Osteocyte (in vitro differentiated cells): ENCODE measurements at regions not wholly inside any gene's neighbourhood (a gene's known extent, or its start where the extent isn't known, plus 50 kb on each side); places are given as distances from the start of the nearest gene placed in this dataset.

Experiments used
- DNase-seq: peaks from one replicate; pipeline ENCODE4 v3.0.0; 2021; ENCODE audit warnings: mixed read lengths; ENCODE audit not compliant: unreplicated experiment; ENCODE audit errors: extremely low spot score
- H3K27ac Mint-ChIP-seq: one replicate; pipeline ENCODE4 v1.8.0; 2021; ENCODE audit warnings: mild to moderate bottlenecking, mixed read lengths; ENCODE audit not compliant: unreplicated experiment
- H3K27me3 Mint-ChIP-seq: one replicate; pipeline ENCODE4 v1.8.0; 2021; ENCODE audit warnings: mixed read lengths; ENCODE audit not compliant: unreplicated experiment
- H3K36me3 Mint-ChIP-seq: one replicate; pipeline ENCODE4 v1.8.0; 2021; ENCODE audit warnings: mixed read lengths; ENCODE audit not compliant: unreplicated experiment
- H3K4me1 Mint-ChIP-seq: one replicate; pipeline ENCODE4 v1.8.0; 2021; ENCODE audit warnings: mixed read lengths; ENCODE audit not compliant: unreplicated experiment
- H3K4me3 Mint-ChIP-seq: one replicate; pipeline ENCODE4 v1.8.0; 2021; ENCODE audit warnings: mild to moderate bottlenecking, moderate library complexity, mixed read lengths; ENCODE audit not compliant: unreplicated experiment
- H3K9me3 Mint-ChIP-seq: one replicate; pipeline ENCODE4 v1.8.0; 2021; ENCODE audit warnings: mixed read lengths; ENCODE audit not compliant: unreplicated experiment
- TF ChIP-seq, protein P1 (sequence below): fragments of 200-600 bp; sonication (generic); IDR thresholded peaks from 2 replicates; pipeline ENCODE4 v1.5.0; 2021; ENCODE audit warnings: antibody characterized with exemption, mild to moderate bottlenecking, moderate library complexity

DNA sequence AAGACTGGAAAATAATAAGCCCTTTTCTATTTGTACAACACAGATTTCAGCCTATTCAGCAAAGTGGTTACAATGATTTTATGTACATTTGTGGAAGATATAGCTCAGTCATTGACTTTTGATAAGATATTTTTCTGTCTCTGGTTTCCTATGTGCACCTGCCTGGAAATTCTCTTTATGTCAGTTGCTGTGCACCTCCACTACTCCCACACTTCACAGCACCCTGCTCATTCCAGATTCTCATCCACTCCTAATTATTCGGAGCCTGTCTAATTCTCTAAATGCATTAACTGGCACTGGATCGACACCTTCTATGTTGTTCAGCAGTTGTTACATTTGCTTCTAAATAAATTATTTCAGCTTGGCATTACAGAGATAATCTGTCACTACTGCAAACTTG lies 275.1 kb upstream of the RND3 start:
- Mint-ChIP-seq H3K27ac (no peak overlapping the region), H3K4me3 (no peak overlapping the region), H3K27me3 (no peaks in the 10 kb centered on the region), H3K36me3 (no peaks in the 10 kb centered on the region), H3K4me1 (peaks cover 4% of the 10 kb centered on the region), H3K9me3 (peaks cover 5% of the 10 kb centered on the region)
- TF ChIP-seq, protein P1, sequence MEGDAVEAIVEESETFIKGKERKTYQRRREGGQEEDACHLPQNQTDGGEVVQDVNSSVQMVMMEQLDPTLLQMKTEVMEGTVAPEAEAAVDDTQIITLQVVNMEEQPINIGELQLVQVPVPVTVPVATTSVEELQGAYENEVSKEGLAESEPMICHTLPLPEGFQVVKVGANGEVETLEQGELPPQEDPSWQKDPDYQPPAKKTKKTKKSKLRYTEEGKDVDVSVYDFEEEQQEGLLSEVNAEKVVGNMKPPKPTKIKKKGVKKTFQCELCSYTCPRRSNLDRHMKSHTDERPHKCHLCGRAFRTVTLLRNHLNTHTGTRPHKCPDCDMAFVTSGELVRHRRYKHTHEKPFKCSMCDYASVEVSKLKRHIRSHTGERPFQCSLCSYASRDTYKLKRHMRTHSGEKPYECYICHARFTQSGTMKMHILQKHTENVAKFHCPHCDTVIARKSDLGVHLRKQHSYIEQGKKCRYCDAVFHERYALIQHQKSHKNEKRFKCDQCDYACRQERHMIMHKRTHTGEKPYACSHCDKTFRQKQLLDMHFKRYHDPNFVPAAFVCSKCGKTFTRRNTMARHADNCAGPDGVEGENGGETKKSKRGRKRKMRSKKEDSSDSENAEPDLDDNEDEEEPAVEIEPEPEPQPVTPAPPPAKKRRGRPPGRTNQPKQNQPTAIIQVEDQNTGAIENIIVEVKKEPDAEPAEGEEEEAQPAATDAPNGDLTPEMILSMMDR: no peak
- DNase-seq: no peak

DNA sequence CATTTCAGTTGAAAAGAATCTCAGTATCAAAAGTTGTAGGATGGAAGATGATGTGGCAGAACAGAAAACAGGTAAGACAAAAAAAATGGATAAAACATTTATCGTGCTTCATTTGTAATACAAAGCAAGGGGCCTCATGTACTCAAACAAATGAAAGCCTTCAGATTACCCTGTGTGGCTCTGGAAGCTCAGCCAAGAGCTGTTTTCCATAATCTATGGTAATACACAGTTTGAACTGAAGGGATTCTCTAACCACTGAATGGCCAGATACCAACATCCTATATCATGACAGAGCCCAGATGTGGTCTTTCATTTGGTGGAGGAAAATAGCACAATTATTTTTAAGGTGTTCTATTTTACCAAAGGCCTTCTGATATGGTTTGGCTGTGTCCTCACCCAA lies 272.1 kb upstream of the RND3 start:
- TF ChIP-seq, protein P1: no peak
- H3K9me3 Mint-ChIP-seq: peaks cover 5% of the 10 kb centered on the region
- H3K4me3 Mint-ChIP-seq: no peak overlapping the region
- no peak overlapping the region for H3K27ac Mint-ChIP-seq
- H3K4me1 Mint-ChIP-seq: peaks cover 4% of the 10 kb centered on the region
- no peaks in the 10 kb centered on the region for H3K27me3 Mint-ChIP-seq
- no peaks in the 10 kb centered on the region for H3K36me3 Mint-ChIP-seq
- no peak for DNase-seq

DNA sequence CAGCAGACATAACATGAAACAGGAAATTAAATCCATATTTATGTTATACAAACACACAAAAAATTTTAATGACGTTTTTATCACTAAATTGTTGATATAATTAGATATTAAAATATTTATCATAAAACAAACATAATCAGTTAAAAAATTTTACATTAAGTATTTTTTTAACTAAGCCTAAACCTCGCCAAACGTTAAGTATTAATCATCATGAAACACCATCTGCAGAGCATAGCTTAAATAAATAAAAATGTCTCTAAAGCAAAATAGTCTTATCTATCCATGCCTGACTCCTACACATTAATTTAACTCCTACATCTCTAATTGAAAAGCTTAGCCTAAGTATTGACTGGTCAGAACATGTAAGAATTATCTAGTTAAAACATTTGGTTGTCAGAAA lies 271.6 kb upstream of the RND3 start:
- H3K27me3 Mint-ChIP-seq: no peaks in the 10 kb centered on the region
- H3K4me1 Mint-ChIP-seq: peaks cover 4% of the 10 kb centered on the region
- H3K36me3 Mint-ChIP-seq: no peaks in the 10 kb centered on the region
- no peak overlapping the region for H3K27ac Mint-ChIP-seq
- no peak for DNase-seq
- TF ChIP-seq, protein P1: no peak
- H3K4me3 Mint-ChIP-seq: no peak overlapping the region
- H3K9me3 Mint-ChIP-seq: peaks cover 5% of the 10 kb centered on the region

DNA sequence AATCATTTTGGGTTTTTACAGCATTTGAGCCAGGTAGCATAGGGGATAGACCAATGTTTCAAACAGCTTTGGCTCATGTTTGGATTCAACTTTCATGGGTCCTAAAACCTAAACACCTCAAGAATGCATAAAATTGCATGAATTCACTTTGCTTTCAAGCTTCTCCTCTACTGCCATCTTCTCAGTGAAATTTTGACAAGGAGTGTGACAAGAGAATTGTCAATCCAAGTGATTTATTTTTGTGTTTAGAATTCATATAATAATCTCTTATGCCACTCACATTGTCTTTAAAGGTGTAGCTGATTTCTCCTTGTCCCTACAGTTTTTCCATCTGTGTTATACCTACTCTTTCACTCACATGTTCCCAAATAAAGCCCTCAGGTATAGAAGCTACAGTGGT lies 264.8 kb upstream of the RND3 start:
- Mint-ChIP-seq H3K9me3 (peaks cover 5% of the 10 kb centered on the region), H3K4me1 (no peaks in the 10 kb centered on the region), H3K4me3 (no peak overlapping the region), H3K27me3 (no peaks in the 10 kb centered on the region), H3K36me3 (no peaks in the 10 kb centered on the region), H3K27ac (no peak overlapping the region)
- DNase-seq: no peak
- TF ChIP-seq, protein P1: no peak

DNA sequence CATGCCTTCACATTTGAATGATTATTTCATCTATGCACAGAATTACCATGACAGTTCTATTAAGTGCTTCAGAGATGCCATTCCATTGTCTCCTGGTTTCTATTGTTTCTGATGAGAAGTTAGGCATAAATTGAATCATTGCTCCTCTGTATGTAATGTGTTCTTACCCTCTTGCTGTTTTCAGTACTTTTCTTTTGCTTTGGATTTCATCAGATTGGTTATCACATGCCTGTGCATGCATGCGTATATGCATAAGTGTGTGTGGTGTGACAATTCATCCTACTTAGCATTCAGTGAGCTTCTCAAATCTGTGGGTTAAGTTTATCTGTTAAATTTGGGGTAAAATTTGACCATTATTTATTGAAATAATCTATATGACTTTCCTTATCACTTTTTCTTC lies 263.3 kb upstream of the RND3 start:
- no peaks in the 10 kb centered on the region for H3K4me1 Mint-ChIP-seq
- H3K9me3 Mint-ChIP-seq: peaks cover 5% of the 10 kb centered on the region
- no peak for DNase-seq
- no peak overlapping the region for H3K27ac Mint-ChIP-seq
- TF ChIP-seq, protein P1: no peak
- no peaks in the 10 kb centered on the region for H3K36me3 Mint-ChIP-seq
- no peaks in the 10 kb centered on the region for H3K27me3 Mint-ChIP-seq
- H3K4me3 Mint-ChIP-seq: no peak overlapping the region
